HG03520 (cell line): ENCODE measurements at regions not wholly inside any gene's neighbourhood (a gene's known extent, or its start where the extent isn't known, plus 50 kb on each side); places are given as distances from the start of the nearest gene placed in this dataset.
"Not testable (repeated sequence)": the region's sequence is repeated elsewhere in the genome, so short reads cannot be mapped to it uniquely, and the experiment has no call there.

Experiments
- ATAC-seq: cut with Tn5 transposase; IDR thresholded peaks from one replicate; pipeline ENCODE4 v1.9.1; 2021; ENCODE audit warnings: mild to moderate bottlenecking, moderate library complexity; ENCODE audit not compliant: unreplicated experiment

- no peak for ATAC-seq
These were observed 72.7 kb upstream of the NALF2 start for GRCh38 chrX:69431420-69431819.

DNA sequence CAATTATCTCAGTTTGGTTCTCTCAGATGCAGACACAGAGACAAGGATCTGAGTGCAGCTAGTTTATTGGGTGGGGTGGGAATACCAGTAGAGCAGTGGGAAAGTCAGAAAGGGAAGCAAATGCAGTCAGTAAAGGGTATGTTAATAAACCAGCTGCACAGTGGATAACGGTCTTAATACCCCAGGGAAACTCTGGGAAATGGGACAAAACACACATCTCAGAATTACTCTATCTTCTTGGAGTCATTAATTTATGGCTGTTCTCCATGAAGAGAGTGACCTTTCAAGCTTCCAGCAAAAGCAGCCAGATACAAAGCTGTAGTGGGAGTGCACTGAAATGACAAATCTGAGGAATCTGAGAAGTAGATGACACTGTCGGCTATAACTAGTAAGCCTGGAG lies 73.3 kb upstream of the NALF2 start:
- ATAC-seq: no peak

GRCh38 chrX:69429339-69430015 lies 74.6 kb upstream of the NALF2 start:
- ATAC-seq: no peak

DNA sequence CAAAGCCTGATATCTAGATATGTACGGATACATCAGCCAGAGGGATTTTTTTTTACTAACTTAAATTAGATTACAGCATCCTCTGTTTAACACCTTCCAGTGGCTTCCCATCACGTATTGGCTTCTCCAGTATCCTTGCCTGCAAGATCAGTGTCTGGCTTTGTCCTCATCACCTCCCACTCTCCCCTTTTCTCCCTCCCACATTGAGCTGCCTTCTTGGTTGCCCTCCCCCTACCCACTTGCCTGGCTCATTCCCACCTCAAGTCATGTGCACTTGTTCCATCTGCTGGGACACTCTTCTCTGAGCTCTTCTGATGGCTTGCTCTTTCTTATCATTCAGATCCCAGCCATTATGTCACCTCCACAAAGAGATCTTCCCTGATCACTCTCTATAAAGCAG lies 75.9 kb upstream of the NALF2 start:
- ATAC-seq: no peak

- ATAC-seq: no peak
These were observed 79.2 kb upstream of the NALF2 start for GRCh38 chrX:69424910-69425309.

DNA sequence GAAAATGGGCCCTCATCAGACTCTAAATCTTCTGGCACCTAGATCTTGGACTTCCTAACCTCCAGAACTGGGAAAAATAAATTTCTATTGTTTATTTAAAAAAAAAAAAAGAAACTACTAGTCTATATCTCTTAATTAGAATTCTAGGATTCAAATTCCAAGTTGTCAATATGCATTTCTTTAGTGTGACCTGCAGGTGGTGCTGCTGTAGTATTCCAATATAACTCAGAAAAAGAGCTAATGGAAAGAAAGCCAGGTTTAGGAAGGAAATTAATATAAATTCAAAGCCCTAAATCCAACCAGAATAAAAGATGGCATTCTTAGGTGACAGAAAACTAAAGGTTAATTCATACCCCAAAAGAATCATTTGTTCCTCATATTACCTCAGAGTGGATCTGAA lies 80.0 kb upstream of the NALF2 start:
- no peak for ATAC-seq

DNA sequence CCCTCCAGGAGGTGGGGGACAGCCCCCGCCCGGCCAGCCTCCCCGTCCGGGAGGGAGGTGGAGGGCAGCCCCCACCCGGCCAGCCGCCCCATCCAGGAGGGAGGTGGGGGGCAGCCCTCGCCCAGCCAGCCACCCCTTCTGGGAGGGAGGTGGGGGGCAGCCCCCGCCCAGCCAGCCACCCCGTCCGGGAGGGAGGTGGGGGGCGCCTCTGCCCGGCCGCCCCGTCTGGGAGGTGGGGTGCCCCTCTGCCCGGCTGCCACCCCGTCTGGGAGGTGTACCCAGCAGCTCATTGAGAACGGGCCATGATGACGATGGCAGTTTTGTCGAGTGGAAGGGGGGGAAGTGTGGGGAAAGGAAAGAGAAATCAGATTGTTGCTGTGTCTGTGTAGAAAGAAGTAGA lies 81.9 kb upstream of the NALF2 start:
- ATAC-seq: not testable (repeated sequence)

DNA sequence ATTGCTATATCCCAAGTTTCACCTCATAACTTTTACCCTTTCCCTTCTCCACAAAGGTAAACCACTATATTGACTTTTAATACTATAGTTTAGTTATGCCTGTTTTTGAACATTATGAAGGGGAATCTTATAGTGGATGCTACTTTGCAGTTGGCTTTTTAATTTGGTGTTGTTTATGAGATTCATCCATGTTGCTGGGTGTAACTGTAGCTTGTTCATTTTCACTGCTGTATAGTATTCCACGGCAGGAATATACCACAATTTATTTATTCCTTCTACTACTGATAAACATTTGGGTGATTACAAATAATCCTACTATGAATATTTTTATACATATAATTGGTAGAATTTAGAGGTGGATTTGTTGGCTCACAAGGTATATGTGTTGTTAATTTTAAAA lies 88.4 kb upstream of the NALF2 start:
- no peak for ATAC-seq

GRCh38 chrX:69412661-69413060 lies 91.5 kb upstream of the NALF2 start:
- ATAC-seq: no peak

DNA sequence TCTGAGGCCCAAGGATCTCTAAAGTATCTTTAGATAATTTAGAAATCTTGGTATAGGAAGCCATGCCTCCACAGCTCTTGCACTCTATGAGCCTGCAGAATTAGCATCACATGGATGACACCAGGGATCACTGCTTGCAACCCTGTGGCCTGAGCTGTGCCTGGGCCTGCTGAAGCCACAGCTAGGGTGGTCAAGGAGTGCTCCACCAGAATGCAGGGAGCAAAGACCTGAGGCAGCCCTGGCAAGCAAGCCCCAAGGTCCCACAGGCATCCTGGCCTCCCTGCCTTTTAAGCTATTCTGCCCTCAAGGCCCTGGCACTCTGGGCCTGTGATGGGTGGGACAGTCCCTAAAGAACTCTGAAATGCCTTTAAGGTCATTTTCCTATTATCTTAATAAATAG lies 105.2 kb upstream of the NALF2 start:
- no peak for ATAC-seq

GRCh38 chrX:69396916-69397315 lies 107.2 kb upstream of the NALF2 start:
- ATAC-seq: no peak

DNA sequence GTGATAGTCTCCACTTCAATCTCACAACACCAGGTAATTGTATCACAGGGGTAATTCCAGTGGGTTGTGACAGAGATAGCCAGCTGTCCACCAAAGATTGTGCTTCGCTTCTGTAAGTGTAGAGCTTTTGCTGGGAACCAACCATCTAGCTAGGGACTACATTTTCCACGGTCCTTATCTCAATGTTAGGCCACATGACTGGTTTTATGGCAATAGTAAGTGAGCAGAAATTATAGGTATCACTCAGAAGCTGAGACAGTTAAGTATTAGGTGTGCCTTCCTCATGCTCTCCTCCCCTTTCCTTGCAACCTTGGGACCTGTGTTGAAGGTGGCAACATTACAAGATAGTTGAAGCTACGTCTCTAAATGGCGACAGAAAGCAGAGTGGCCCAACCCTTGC lies 108.8 kb upstream of the NALF2 start:
- no peak for ATAC-seq

DNA sequence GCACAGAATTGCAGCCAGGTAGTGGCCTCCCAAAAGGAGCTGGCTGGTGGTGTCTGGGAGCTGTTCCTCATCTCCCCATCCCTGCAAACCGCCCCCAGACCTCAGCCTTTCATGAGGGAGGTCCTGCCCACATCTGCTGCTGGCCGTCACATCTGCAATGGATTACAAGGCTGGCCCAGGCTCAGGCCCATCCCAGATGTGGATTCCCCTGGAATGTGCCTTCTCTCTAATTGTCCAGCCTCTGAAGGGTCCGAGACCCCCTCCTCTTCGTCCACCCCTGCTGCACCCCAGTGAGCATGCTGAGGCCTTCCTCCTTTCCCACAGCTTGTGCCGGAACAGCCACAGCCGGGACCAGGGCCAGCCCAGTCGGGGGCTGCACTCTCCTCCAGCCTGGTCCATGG lies 115.0 kb upstream of the NALF2 start:
- ATAC-seq: no peak

- no peak for ATAC-seq
These were observed 115.6 kb upstream of the NALF2 start for GRCh38 chrX:69388526-69388925.

- peak; percentile 68 for ATAC-seq
These were observed 116.3 kb upstream of the NALF2 start for GRCh38 chrX:69387567-69388487.

DNA sequence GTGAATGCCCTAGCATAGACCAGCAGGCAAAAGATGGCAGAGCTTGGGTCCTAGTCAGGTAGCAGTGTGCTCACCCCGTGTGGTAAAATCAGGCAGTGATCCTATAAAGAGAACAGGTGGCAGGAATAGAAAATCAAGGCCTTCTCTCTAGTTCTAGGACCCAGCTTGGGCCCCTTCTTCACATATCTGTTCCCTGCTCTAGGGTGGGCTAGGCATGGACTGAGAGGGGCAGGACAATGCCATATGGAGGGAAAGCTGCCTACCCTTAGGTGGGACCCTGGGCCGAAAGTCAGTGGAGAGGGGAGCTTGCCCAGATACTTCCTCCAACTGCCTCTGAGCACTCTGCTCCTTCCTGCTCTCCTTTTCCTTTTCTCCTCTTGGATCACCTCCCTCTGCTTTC lies 117.4 kb upstream of the NALF2 start:
- no peak for ATAC-seq

DNA sequence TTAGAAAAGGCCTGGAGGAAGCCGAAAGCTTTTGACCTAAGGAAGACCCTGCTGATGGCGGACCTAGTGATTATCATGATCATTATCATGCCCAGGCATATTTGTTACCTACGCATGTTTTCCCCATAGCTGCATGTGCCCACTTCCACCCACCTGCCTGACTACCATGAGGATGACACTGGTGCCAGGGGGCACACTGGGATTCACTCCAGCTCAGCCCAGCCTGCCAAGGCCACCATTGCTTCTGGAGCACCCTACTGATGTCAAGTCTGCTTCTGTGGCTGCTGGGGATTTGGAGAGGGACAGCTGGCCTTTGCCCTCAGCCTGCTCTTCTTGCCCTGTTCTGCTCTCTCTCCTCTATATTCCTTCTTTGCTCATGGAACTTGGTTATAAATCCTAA lies 124.7 kb upstream of the NALF2 start:
- no peak for ATAC-seq

- ATAC-seq: no peak
These were observed 129.6 kb upstream of the NALF2 start for GRCh38 chrX:69374569-69374968.

DNA sequence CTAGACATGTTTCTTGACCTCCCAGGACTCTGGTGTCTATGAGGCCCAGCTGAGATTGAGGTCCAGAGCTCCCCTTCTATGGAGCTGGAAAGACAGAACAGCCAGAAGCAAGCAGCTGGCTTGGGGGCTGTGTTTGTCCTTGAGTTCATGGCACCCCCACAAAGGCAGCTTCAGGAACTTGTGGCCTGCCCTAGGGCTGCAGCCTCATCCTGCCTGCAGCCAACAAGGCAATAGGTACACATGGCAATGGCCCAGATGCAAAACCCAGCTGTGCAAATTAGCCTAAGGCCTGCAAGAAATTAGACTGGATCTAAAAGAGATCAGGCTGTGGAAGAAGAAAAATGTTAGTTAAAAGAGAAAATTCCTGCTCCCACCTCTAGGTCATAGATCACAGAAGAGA lies 131.7 kb upstream of the NALF2 start:
- ATAC-seq: no peak

GRCh38 chrX:69371159-69371558 lies 133.0 kb upstream of the NALF2 start:
- no peak for ATAC-seq

DNA sequence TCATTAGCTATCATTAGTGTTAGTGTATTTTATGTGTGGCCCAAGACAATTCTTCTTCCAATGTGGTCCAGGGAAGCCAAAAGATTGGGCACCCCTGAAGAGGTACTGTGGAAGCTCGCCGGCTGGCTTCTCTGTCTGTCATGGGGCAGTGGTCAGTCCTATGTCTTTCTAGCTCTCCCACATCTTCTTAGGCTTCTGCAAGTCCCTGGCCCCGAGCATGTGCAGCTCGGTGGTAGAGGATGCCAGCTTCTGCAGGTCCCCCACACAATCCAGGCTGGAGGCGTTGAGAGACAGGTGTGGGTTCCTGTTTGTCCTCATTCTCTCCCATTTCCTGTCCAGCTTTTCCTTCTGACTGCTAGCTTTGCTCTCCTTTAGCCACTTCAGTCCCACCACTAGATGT lies 134.1 kb upstream of the NALF2 start:
- no peak for ATAC-seq

- ATAC-seq: no peak
These were observed 137.9 kb upstream of the NALF2 start for GRCh38 chrX:69366183-69366582.
